BE2C (cell line): ENCODE measurements at regions not wholly inside any gene's neighbourhood (a gene's known extent, or its start where the extent isn't known, plus 50 kb on each side); places are given as distances from the start of the nearest gene placed in this dataset.

Experiments used
- DNase-seq: peaks from one replicate; pipeline ENCODE4 v3.0.0-alpha.2; 2020
- H3K27me3 ChIP-seq: fragments of 250-450 bp; sonication (Bioruptor Pico); 2 replicates; pipeline ENCODE4 v1.5.1; 2020; ENCODE audit warnings: mild to moderate bottlenecking
- H3K36me3 ChIP-seq: fragments of 250-450 bp; sonication (Bioruptor Pico); 2 replicates; pipeline ENCODE4 v1.5.1; 2020; ENCODE audit warnings: mild to moderate bottlenecking
- H3K4me1 ChIP-seq: fragments of 250-450 bp; sonication (Bioruptor Pico); 2 replicates; pipeline ENCODE4 v1.5.1; 2020
- H3K4me3 ChIP-seq: 2 replicates; pipeline ENCODE4 v1.5.1; 2011; ENCODE audit warnings: low read depth, low read length
- H3K9me3 ChIP-seq: fragments of 250-450 bp; sonication (Bioruptor Pico); 2 replicates; pipeline ENCODE4 v1.5.1; 2020
- CTCF ChIP-seq: IDR thresholded peaks from 2 replicates; pipeline ENCODE4 v1.5.1; 2012; ENCODE audit warnings: mild to moderate bottlenecking, low read depth, low read length

GRCh38 chr3:22469995-22470394 lies 719.0 kb upstream of the ZNF385D start:
- Histone ChIP-seq H3K36me3 (no peaks in the 10 kb centered on the region), H3K4me1 (no peaks in the 10 kb centered on the region), H3K4me3 (no peak overlapping the region), H3K9me3 (no peaks in the 10 kb centered on the region), H3K27me3 (no peaks in the 10 kb centered on the region)
- no peak for DNase-seq
- no peak for TF ChIP-seq CTCF

- no peak overlapping the region for H3K4me3 ChIP-seq
- DNase-seq, result no peak
- no peaks in the 10 kb centered on the region for H3K9me3 ChIP-seq
- no peaks in the 10 kb centered on the region for H3K36me3 ChIP-seq
- no peak for TF ChIP-seq CTCF
- H3K4me1 ChIP-seq, result no peaks in the 10 kb centered on the region
- H3K27me3 ChIP-seq, result no peaks in the 10 kb centered on the region
Measured at GRCh38 chr3:22471557-22471956, 720.5 kb upstream of the ZNF385D start.

- no peak for DNase-seq
- no peaks in the 10 kb centered on the region for H3K36me3 ChIP-seq
- no peak for TF ChIP-seq CTCF
Measured at GRCh38 chr3:22474706-22475445, 723.9 kb upstream of the ZNF385D start.

GRCh38 chr3:22475665-22476240 lies 724.7 kb upstream of the ZNF385D start:
- Histone ChIP-seq H3K36me3 (no peaks in the 10 kb centered on the region), H3K4me3 (no peak overlapping the region), H3K9me3 (no peaks in the 10 kb centered on the region), H3K4me1 (no peaks in the 10 kb centered on the region), H3K27me3 (no peaks in the 10 kb centered on the region)
- no peak for DNase-seq
- no peak for TF ChIP-seq CTCF

More at GRCh38 chr3:22474706-22475445, 723.9 kb upstream of the ZNF385D start:
- no peaks in the 10 kb centered on the region for H3K9me3 ChIP-seq
- H3K4me1 ChIP-seq, result no peaks in the 10 kb centered on the region
- no peaks in the 10 kb centered on the region for H3K27me3 ChIP-seq
- H3K4me3 ChIP-seq, result no peak overlapping the region

- Histone ChIP-seq H3K4me1 (no peaks in the 10 kb centered on the region), H3K36me3 (no peaks in the 10 kb centered on the region), H3K9me3 (no peaks in the 10 kb centered on the region), H3K4me3 (no peak overlapping the region), H3K27me3 (no peaks in the 10 kb centered on the region)
- no peak for DNase-seq
- no peak for TF ChIP-seq CTCF
Measured at GRCh38 chr3:22476976-22477375, 726.0 kb upstream of the ZNF385D start.

- Histone ChIP-seq H3K27me3 (no peaks in the 10 kb centered on the region), H3K4me3 (no peak overlapping the region), H3K9me3 (no peaks in the 10 kb centered on the region), H3K36me3 (no peaks in the 10 kb centered on the region), H3K4me1 (no peaks in the 10 kb centered on the region)
- no peak for DNase-seq
- no peak for TF ChIP-seq CTCF
Measured at GRCh38 chr3:22485954-22486353, 717.2 kb upstream of the UBE2E2 start.
